ENCODE measurements at regions not wholly inside any gene's neighbourhood (a gene's known extent, or its start where the extent isn't known, plus 50 kb on each side); places are given as distances from the start of the nearest gene placed in this dataset.

GRCh38 chr17:70644096-70644495 is 474.8 kb downstream of the KCNJ2 start:
- no peak for TF ChIP-seq POLR2A (IDR thresholded peaks at IDR 0.05)
- no peak for TF ChIP-seq CTCF (IDR thresholded peaks at IDR 0.05)

All from Peyer's patch (tissue), 4 donors.